Transverse colon (tissue), 4 donors: ENCODE measurements at regions not wholly inside any gene's neighbourhood (a gene's known extent, or its start where the extent isn't known, plus 50 kb on each side); places are given as distances from the start of the nearest gene placed in this dataset.

Source experiments
- DNase-seq: peaks from one replicate; pipeline ENCODE4 v3.0.0-alpha.2; 2019
- H3K27ac ChIP-seq, 4 donors: fragments of 200-600 bp; sonication (generic); 2 replicates each; pipeline ENCODE4 v1.5.1; 2016 to 2018; ENCODE audit warnings: inconsistent platforms in 4 of 4
- H3K27me3 ChIP-seq: fragments of 200-600 bp; sonication (generic); 2 replicates; pipeline ENCODE4 v1.5.1; 2017; ENCODE audit warnings: inconsistent platforms
- H3K36me3 ChIP-seq, 4 donors: fragments of 200-600 bp; sonication (generic); 2 replicates each; pipeline ENCODE4 v1.5.1; 2017 to 2019; ENCODE audit warnings: inconsistent platforms in 4 of 4
- H3K4me1 ChIP-seq, 4 donors: fragments of 200-600 bp; sonication (generic); 2 replicates each; pipeline ENCODE4 v1.5.1; 2017 to 2020; ENCODE audit warnings: inconsistent platforms in 4 of 4
- H3K4me3 ChIP-seq, 4 donors: fragments of 200-600 bp; sonication (generic); 1 replicate in 1 of 4; 2 replicates in 3 of 4; pipeline versions ENCODE4 v1.5.1 to v1.6.1; 2017 to 2019; ENCODE audit warnings: inconsistent platforms in 4 of 4
- H3K9me3 ChIP-seq, 2 donors: fragments of 200-600 bp; sonication (generic); 2 replicates each; pipeline ENCODE4 v1.5.1; 2017 to 2019; ENCODE audit warnings: inconsistent platforms in 2 of 2
- EP300 ChIP-seq: sonication (generic); formaldehyde crosslinking; IDR thresholded peaks from one replicate; pipeline ENCODE4 v1.6.1; 2017; ENCODE audit warnings: antibody characterized with exemption, low read depth
- POLR2A ChIP-seq: fragments of 450-650 bp; IDR thresholded peaks from one replicate; pipeline ENCODE4 v1.6.1; 2016; ENCODE audit warnings: antibody characterized with exemption, mild to moderate bottlenecking, moderate library complexity
- POLR2AphosphoS5 ChIP-seq, 3 donors: sonication (generic); formaldehyde crosslinking; IDR thresholded peaks; one replicate each; pipeline ENCODE4 v1.6.1; 2016; ENCODE audit warnings: antibody characterized with exemption in 3 of 3
- WGBS, 2 donors: methylation state at CpG; one replicate each; pipeline ENCODE4 v1.1.5; 2018; ENCODE audit warnings: low coverage in 1 of 2; 5-methylcytosine and 5-hydroxymethylcytosine counted together
- in situ Hi-C, 4 donors: fragments of 200-750 bp; cut with MboI; loops; one replicate each; pipeline versions ENCODE4 v1.15.0 to v1.15.1; 2017; ENCODE audit warnings: low sequenced_read_pairs in 3 of 4, low pct_ligation_motif_present in 1 of 4, low pct_unique_long_range_greater_than_20kb in 1 of 4
- intact Hi-C: fragments of 100-400 bp; cut with DNase I; formaldehyde crosslinking; loops from one replicate; pipeline ENCODE4 v1.15.1; 2023; ENCODE audit warnings: low total_unique reads
- TF ChIP-seq, protein P1 (sequence below), 5 experiments: fragments of 200-600 bp in 3 of 5; fragments of 450-650 bp in 2 of 5; sonication (generic) in 3 of 5; IDR thresholded peaks; 1 replicate in 2 of 5; 2 replicates in 3 of 5; pipeline ENCODE4 v1.5.1; 2016 to 2017; ENCODE audit warnings: antibody characterized with exemption in 5 of 5, inconsistent platforms in 3 of 5, mild to moderate bottlenecking in 2 of 5, moderate library complexity in 1 of 5

DNA sequence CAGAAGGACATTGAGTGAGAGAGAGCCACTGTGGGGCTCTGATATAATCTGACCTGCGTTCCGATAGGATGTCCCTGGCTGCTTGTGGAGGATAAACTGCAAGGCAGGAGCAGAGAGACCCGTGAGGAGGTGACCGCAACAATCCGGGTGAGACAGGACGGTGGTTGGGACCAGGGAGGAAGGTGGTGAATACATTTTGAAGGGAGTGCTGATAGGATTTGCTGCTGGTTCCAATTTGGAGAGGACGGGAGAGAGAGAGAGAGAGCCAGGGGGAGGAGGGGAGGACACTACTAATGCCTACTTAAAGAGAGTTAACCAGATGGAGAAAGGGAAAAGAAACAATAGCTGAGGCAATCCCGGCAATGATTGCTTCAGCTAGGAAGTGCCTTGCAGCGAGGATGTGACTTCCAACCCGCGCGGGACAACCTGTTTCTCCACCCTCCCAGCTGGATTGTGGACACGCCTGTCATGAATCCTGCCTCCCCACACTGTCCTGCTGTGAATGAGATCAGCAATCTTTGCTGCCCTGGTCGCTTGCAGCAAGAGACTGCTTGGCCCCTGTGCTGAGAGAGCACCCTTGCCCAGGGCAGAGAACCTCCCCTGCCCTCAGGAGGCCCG, 199.0 kb upstream of the KCNG1 start:
- peak; percentile 39 for DNase-seq
- TF ChIP-seq EP300 (no peak), POLR2AphosphoS5 (IDR thresholded peaks at IDR 0.05) (no peak)
- H3K36me3 ChIP-seq, result no peaks in the 10 kb centered on the region
- intact Hi-C loops, result no loop called here
- H3K4me3 ChIP-seq, result no peak overlapping the region
- H3K27ac ChIP-seq, result no peak overlapping the region
- H3K4me1 ChIP-seq, result peaks cover 0 to 4% (median 0%) of the 10 kb centered on the region in 4 donors
- 28 to 40% methylated on average over 12 to 15 of the region's 15 CpGs for WGBS, 2 donors
- peaks cover 0 to 8% of the 10 kb centered on the region in 2 donors for H3K9me3 ChIP-seq
- in situ Hi-C loops, result no loop called here
- H3K27me3 ChIP-seq, result peaks cover 39% of the 10 kb centered on the region

DNA sequence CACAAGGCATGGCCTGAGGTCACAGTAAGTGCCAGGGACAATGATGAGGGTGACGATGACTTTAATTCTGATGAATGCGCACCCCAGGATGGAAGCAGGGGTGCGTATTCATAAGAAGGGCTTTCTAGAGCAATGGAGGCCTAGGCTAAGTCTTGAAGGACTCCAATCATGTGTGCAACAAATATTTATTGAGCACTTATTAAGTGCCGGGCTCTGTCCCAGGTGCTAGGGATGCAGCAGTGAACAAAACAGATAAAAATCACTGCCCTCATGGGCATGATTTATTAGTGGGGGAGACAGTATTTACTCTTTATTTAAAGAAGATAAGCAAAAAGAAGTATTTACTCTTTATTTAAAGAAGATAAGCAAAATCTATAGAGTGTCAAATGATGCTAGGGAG, 198.2 kb upstream of the KCNG1 start:
- in situ Hi-C loops (no loop called here), intact Hi-C loops (no loop called here)
- no peak overlapping the region for H3K4me3 ChIP-seq
- H3K27ac ChIP-seq, result no peak overlapping the region
- no peak for DNase-seq
- peaks cover 39% of the 10 kb centered on the region for H3K27me3 ChIP-seq
- peaks cover 0 to 4% (median 0%) of the 10 kb centered on the region in 4 donors for H3K4me1 ChIP-seq
- TF ChIP-seq POLR2A (no peak), EP300 (no peak), POLR2AphosphoS5 (IDR thresholded peaks at IDR 0.05) (no peak)
- TF ChIP-seq, protein P1, sequence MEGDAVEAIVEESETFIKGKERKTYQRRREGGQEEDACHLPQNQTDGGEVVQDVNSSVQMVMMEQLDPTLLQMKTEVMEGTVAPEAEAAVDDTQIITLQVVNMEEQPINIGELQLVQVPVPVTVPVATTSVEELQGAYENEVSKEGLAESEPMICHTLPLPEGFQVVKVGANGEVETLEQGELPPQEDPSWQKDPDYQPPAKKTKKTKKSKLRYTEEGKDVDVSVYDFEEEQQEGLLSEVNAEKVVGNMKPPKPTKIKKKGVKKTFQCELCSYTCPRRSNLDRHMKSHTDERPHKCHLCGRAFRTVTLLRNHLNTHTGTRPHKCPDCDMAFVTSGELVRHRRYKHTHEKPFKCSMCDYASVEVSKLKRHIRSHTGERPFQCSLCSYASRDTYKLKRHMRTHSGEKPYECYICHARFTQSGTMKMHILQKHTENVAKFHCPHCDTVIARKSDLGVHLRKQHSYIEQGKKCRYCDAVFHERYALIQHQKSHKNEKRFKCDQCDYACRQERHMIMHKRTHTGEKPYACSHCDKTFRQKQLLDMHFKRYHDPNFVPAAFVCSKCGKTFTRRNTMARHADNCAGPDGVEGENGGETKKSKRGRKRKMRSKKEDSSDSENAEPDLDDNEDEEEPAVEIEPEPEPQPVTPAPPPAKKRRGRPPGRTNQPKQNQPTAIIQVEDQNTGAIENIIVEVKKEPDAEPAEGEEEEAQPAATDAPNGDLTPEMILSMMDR (IDR thresholded peaks at IDR 0.05), result no peak
- H3K9me3 ChIP-seq, result peaks cover 0 to 9% of the 10 kb centered on the region in 2 donors
- 90 to 98% methylated on average over 4 of the region's 4 CpGs for WGBS, 2 donors
- H3K36me3 ChIP-seq, result no peaks in the 10 kb centered on the region

DNA sequence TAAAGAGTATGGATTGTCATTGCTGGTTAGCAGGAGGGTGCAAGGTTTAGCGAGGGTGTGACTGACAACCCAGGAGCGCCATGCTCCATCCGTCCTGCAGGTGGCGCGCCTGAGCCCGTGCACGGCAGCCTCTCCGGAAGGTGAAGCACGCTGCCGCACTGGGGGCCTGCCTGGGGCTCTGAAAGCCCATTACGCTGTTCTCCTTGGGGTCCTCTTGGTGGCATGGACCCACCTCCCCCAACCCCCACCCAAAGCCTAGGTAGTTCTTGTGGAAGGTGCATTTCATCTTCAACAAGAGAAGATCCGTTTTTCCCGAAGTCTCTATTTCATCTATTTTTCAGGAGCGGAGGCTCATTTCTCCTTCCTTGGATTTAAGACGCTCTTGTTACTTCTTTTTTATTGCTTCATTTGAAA, 197.4 kb upstream of the KCNG1 start:
- Histone ChIP-seq H3K4me1 (peaks cover 0 to 4% (median 0%) of the 10 kb centered on the region in 4 donors), H3K27me3 (peaks cover 39% of the 10 kb centered on the region), H3K27ac (no peak overlapping the region), H3K36me3 (no peaks in the 10 kb centered on the region), H3K4me3 (no peak overlapping the region), H3K9me3 (peaks cover 0 to 9% of the 10 kb centered on the region in 2 donors)
- in situ Hi-C loops (no loop called here), intact Hi-C loops (no loop called here)
- WGBS, 2 donors, result 23 to 80% methylated on average over 1 to 15 of the region's 15 CpGs
- DNase-seq, result peak; percentile 51
- TF ChIP-seq POLR2A (no peak), POLR2AphosphoS5 (IDR thresholded peaks at IDR 0.05) (no peak)
- TF ChIP-seq, protein P1 (IDR thresholded peaks at IDR 0.05), result peak; percentile 60 to 93 (median 79)

DNA sequence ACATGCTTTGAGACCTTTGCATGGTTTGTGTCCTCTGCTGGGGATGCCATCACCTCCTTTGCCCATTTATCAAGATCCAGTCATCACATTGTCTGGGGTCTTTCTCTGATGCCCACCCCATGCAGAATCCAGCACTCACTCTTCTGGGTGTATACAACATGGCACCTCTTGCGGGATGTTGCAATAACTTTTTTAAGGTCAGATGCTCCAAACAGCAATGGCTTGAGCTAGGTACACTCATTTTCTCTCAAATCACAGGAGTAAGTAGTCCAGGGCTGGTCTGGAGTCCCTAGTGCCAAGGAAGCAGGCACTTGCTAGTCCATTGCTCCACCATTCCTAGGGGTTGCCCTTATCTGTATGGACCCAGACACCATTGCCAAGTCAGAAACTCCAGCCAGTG, 196.6 kb upstream of the KCNG1 start:
- in situ Hi-C loops (no loop called here), intact Hi-C loops (loop anchor here (5.0 kb wide), 1 partner anchor 368 kb away; no protein-coding TSS in a partner anchor)
- H3K36me3 ChIP-seq, result no peaks in the 10 kb centered on the region
- peaks cover 39% of the 10 kb centered on the region for H3K27me3 ChIP-seq
- peaks cover 0 to 4% (median 0%) of the 10 kb centered on the region in 4 donors for H3K4me1 ChIP-seq
- peaks cover 0 to 9% of the 10 kb centered on the region in 2 donors for H3K9me3 ChIP-seq
- no peak for TF ChIP-seq EP300
- TF ChIP-seq POLR2A, result no peak
- no peak overlapping the region for H3K4me3 ChIP-seq
- 100% methylated on average over 1 of the region's 1 CpG; no CpG with 5 or more reads in 1 of the 2 donors for WGBS, 2 donors
- DNase-seq, result no peak
- H3K27ac ChIP-seq, result no peak overlapping the region

DNA sequence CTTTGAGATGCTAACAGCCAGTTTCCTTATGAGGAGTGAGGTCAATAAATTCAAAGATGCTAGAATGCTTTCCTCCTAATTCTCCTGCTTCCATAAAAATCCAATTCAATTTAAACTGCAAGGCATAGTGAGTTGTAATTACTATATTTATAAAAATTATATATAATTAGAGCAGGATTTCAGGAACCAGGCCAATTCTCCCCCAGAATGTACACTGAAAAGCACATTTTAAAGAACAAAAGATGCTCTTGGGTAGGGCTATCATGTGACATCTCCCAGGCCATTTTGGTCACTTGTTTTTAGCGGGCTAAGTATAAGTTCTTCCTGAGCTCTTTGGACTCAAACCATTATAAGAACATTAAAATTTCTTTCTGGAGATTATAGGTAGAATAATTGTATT, 195.7 kb upstream of the KCNG1 start:
- no peaks in the 10 kb centered on the region for H3K36me3 ChIP-seq
- TF ChIP-seq POLR2AphosphoS5 (IDR thresholded peaks at IDR 0.05) (no peak), POLR2A (no peak), EP300 (no peak)
- TF ChIP-seq, protein P1 (IDR thresholded peaks at IDR 0.05), result no peak
- DNase-seq, result no peak
- in situ Hi-C loops (no loop called here), intact Hi-C loops (loop anchor here (5.0 kb wide), 1 partner anchor 369 kb away; no protein-coding TSS in a partner anchor)
- peaks cover 0 to 9% of the 10 kb centered on the region in 2 donors for H3K9me3 ChIP-seq
- H3K4me1 ChIP-seq, result peaks cover 0 to 4% (median 0%) of the 10 kb centered on the region in 4 donors
- 70 to 91% methylated on average over 1 of the region's 1 CpG for WGBS, 2 donors
- H3K4me3 ChIP-seq, result no peak overlapping the region
- no peak overlapping the region for H3K27ac ChIP-seq
- peaks cover 39% of the 10 kb centered on the region for H3K27me3 ChIP-seq
